A204.1 (cell line): ENCODE measurements at regions not wholly inside any gene's neighbourhood (a gene's known extent, or its start where the extent isn't known, plus 50 kb on each side); places are given as distances from the start of the nearest gene placed in this dataset.
"Not testable (repeated sequence)": the region's sequence is repeated elsewhere in the genome, so short reads cannot be mapped to it uniquely, and the experiment has no call there.

Source experiments
- FAIRE-seq: peaks from 2 replicates; lab custom pipeline; 2012; peaks lifted over from hg19 to GRCh38; lab: Jason Lieb, UNC

- FAIRE-seq: no peak
Observed at GRCh38 chr6:71608646-71609045, 277.7 kb upstream of the RIMS1 start.

GRCh38 chr6:71619836-71620235, 266.5 kb upstream of the RIMS1 start:
- no peak for FAIRE-seq

GRCh38 chr6:71621918-71622519, 264.3 kb upstream of the RIMS1 start:
- no peak for FAIRE-seq

GRCh38 chr6:71642120-71642519, 244.2 kb upstream of the RIMS1 start:
- no peak for FAIRE-seq

GRCh38 chr6:71642793-71643192, 243.6 kb upstream of the RIMS1 start:
- FAIRE-seq: no peak

- no peak for FAIRE-seq
Observed at GRCh38 chr6:71645299-71645698, 241.1 kb upstream of the RIMS1 start.

GRCh38 chr6:71649915-71650314, 236.4 kb upstream of the RIMS1 start:
- no peak for FAIRE-seq

GRCh38 chr6:71651636-71652035, 234.7 kb upstream of the RIMS1 start:
- no peak for FAIRE-seq

GRCh38 chr6:71656121-71656520, 230.2 kb upstream of the RIMS1 start:
- FAIRE-seq: no peak

- no peak for FAIRE-seq
Observed at GRCh38 chr6:71665931-71666330, 220.4 kb upstream of the RIMS1 start.

- FAIRE-seq: no peak
Observed at GRCh38 chr6:71672876-71673275, 213.5 kb upstream of the RIMS1 start.

- no peak for FAIRE-seq
Observed at GRCh38 chr6:71675386-71675785, 211.0 kb upstream of the RIMS1 start.

GRCh38 chr6:71676298-71676697, 210.1 kb upstream of the RIMS1 start:
- no peak for FAIRE-seq

- FAIRE-seq: no peak
Observed at GRCh38 chr6:71678091-71678490, 208.3 kb upstream of the RIMS1 start.

GRCh38 chr6:71681234-71681867, 205.0 kb upstream of the RIMS1 start:
- no peak for FAIRE-seq

- FAIRE-seq: not testable (repeated sequence)
Observed at GRCh38 chr6:71686021-71686677, 200.2 kb upstream of the RIMS1 start.

- FAIRE-seq: no peak
Observed at GRCh38 chr6:71698702-71699101, 187.6 kb upstream of the RIMS1 start.

- no peak for FAIRE-seq
Observed at GRCh38 chr6:71706523-71706922, 179.8 kb upstream of the RIMS1 start.

GRCh38 chr6:71707059-71707458, 179.3 kb upstream of the RIMS1 start:
- FAIRE-seq: no peak

GRCh38 chr6:71720705-71721104, 165.6 kb upstream of the RIMS1 start:
- FAIRE-seq: no peak

- no peak for FAIRE-seq
Observed at GRCh38 chr6:71721642-71722041, 164.7 kb upstream of the RIMS1 start.

- FAIRE-seq: no peak
Observed at GRCh38 chr6:71722736-71723135, 163.6 kb upstream of the RIMS1 start.

- no peak for FAIRE-seq
Observed at GRCh38 chr6:71724456-71725125, 161.8 kb upstream of the RIMS1 start.
